OCI-LY7 (cell line): ENCODE measurements at regions not wholly inside any gene's neighbourhood (a gene's known extent, or its start where the extent isn't known, plus 50 kb on each side); places are given as distances from the start of the nearest gene placed in this dataset.

Experiments used
- BruUV-seq: library from RNA; stranded (reverse); fragments of 400-500 nt; replicated peaks from 2 replicates; lab custom pipeline; 2021; lab: Mats Ljungman, UMichigan
- CTCF ChIA-PET: fragments of 300-600 bp; sonication (Branson Sonifier 250); formaldehyde crosslinking; loops from one replicate; lab custom pipeline; 2022; ENCODE audit warnings: antibody characterized with exemption; ENCODE audit not compliant: unreplicated experiment; lab: Charles Lee
- POLR2A ChIA-PET: fragments of 300-600 bp; sonication (Branson Sonifier 250); formaldehyde crosslinking; loops from one replicate; lab custom pipeline; 2022; ENCODE audit warnings: antibody characterized with exemption; lab: Charles Lee
- DNase-seq: peaks from one replicate; pipeline ENCODE4 v3.0.0-alpha.2; 2015; ENCODE audit warnings: low spot score
- H2AFZ ChIP-seq: fragments of 200-600 bp; sonication (generic), shearing (Covaris generic); 2 replicates; pipeline ENCODE4 v1.6.1; 2014; ENCODE audit warnings: mild to moderate bottlenecking, antibody characterized with exemption, low read length, moderate library complexity
- H3K27ac ChIP-seq: fragments of 200-600 bp; sonication (generic); 2 replicates; pipeline ENCODE4 v1.5.1; 2014; ENCODE audit warnings: mixed run types, low read depth, mild to moderate bottlenecking, moderate library complexity, low read length, inconsistent platforms; ENCODE audit not compliant: poor library complexity, severe bottlenecking
- H3K36me3 ChIP-seq: fragments of 200-600 bp; sonication (generic); 2 replicates; pipeline ENCODE4 v1.6.1; 2014; ENCODE audit warnings: mild to moderate bottlenecking, antibody characterized with exemption, low read length, moderate library complexity, mixed read lengths; ENCODE audit not compliant: insufficient read depth
- H3K4me1 ChIP-seq: fragments of 200-600 bp; sonication (generic); 2 replicates; pipeline ENCODE4 v1.5.1; 2014; ENCODE audit warnings: mild to moderate bottlenecking, low read length; ENCODE audit not compliant: insufficient read depth, poor library complexity, severe bottlenecking
- H3K4me2 ChIP-seq: fragments of 200-600 bp; sonication (generic); 2 replicates; pipeline ENCODE4 v1.6.1; 2014; ENCODE audit warnings: mild to moderate bottlenecking, low read length
- H3K4me3 ChIP-seq: fragments of 200-600 bp; sonication (generic); 2 replicates; pipeline ENCODE4 v1.5.1; 2014; ENCODE audit warnings: mild to moderate bottlenecking, low read depth, low read length; ENCODE audit not compliant: poor library complexity, severe bottlenecking
- H3K79me2 ChIP-seq: fragments of 200-600 bp; sonication (generic); 2 replicates; pipeline ENCODE4 v1.6.1; 2016; ENCODE audit warnings: low read depth, mild to moderate bottlenecking, low read length, moderate library complexity, mixed read lengths; ENCODE audit not compliant: insufficient read depth
- H3K9me2 ChIP-seq: fragments of 200-600 bp; sonication (generic); 2 replicates; pipeline ENCODE4 v1.6.1; 2016; ENCODE audit warnings: mild to moderate bottlenecking, low read length, mixed read lengths; ENCODE audit not compliant: insufficient read depth
- H3K9me3 ChIP-seq: fragments of 200-600 bp; sonication (generic); 2 replicates; pipeline ENCODE4 v1.6.1; 2014; ENCODE audit warnings: mild to moderate bottlenecking, mixed run types, low read length, mixed read lengths
- H4K20me1 ChIP-seq: fragments of 200-600 bp; sonication (generic); 2 replicates; pipeline ENCODE4 v1.6.1; 2014; ENCODE audit warnings: mild to moderate bottlenecking, antibody characterized with exemption, low read length, moderate library complexity, mixed read lengths; ENCODE audit not compliant: insufficient read depth
- EZH2phosphoT487 ChIP-seq: fragments of 200-600 bp; sonication (generic); IDR thresholded peaks from 2 replicates; pipeline ENCODE4 v1.6.1; 2018; ENCODE audit warnings: low read depth, borderline replicate concordance, mild to moderate bottlenecking, mixed run types, antibody characterized with exemption, low read length, moderate library complexity, mixed read lengths
- intact Hi-C: fragments of 100-400 bp; cut with micrococcal nuclease; formaldehyde crosslinking; loops from one replicate; pipeline ENCODE4 v1.10.0; 2022; ENCODE audit not compliant: unreplicated experiment
- TF ChIP-seq, protein P1 (sequence below): fragments of 200-600 bp; sonication (generic); conservative IDR thresholded peaks from 2 replicates; pipeline ENCODE4 v1.5.1; 2014; ENCODE audit warnings: mild to moderate bottlenecking, antibody characterized with exemption, low read length, moderate library complexity, mixed read lengths

DNA sequence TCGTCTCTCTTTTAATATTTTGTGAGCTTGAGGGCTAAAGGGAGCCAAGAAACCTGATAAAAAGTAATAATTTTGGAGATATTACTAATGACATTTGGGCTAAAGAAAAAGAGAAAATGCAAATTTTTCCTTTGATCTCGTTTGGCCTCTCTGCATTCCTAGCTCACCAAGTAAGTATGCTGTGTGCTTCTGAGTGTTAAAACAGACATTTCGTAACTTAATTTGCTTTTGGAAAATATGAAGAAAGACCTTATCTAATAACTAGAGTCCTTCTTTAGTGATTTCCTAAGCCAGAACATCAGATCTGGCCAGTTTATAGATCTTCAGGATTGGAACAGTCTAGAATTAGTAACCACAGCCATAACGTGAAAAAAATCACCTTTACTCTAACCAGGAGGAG, 872.9 kb upstream of the SLC35B3 start:
- Histone ChIP-seq H2AFZ (no peak overlapping the region), H3K4me3 (no peak overlapping the region), H3K4me2 (no peak overlapping the region), H3K9me3 (no peaks in the 10 kb centered on the region), H3K36me3 (no peaks in the 10 kb centered on the region), H3K9me2 (no peaks in the 10 kb centered on the region), H3K79me2 (no peaks in the 10 kb centered on the region), H3K27ac (no peak overlapping the region), H3K4me1 (no peaks in the 10 kb centered on the region), H4K20me1 (no peaks in the 10 kb centered on the region)
- no peak for DNase-seq
- CTCF ChIA-PET = no interaction called here
- POLR2A ChIA-PET = no interaction called here
- no peak for TF ChIP-seq EZH2phosphoT487
- TF ChIP-seq, protein P1, sequence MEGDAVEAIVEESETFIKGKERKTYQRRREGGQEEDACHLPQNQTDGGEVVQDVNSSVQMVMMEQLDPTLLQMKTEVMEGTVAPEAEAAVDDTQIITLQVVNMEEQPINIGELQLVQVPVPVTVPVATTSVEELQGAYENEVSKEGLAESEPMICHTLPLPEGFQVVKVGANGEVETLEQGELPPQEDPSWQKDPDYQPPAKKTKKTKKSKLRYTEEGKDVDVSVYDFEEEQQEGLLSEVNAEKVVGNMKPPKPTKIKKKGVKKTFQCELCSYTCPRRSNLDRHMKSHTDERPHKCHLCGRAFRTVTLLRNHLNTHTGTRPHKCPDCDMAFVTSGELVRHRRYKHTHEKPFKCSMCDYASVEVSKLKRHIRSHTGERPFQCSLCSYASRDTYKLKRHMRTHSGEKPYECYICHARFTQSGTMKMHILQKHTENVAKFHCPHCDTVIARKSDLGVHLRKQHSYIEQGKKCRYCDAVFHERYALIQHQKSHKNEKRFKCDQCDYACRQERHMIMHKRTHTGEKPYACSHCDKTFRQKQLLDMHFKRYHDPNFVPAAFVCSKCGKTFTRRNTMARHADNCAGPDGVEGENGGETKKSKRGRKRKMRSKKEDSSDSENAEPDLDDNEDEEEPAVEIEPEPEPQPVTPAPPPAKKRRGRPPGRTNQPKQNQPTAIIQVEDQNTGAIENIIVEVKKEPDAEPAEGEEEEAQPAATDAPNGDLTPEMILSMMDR = no peak
- intact Hi-C loops = no loop called here
- no TSS peak for BruUV-seq

DNA sequence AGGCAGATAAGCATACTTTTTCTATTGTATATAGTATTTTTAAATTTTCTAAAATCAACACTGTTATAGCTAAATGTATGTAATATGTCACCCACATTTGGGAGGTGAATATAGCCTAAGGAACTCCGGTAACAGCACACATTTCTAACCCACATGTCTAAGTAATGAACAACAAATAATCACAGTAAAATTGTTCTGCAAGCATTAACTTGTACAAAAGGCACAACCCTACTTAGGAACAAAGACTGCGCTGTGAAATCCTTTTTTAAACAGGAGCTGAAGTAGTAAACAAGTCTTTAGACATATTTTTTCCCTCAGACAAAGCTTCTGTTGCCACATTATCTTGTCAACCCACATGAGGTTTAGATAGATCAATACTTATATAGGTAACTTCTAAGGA, 872.4 kb upstream of the SLC35B3 start:
- Histone ChIP-seq H2AFZ (no peak overlapping the region), H4K20me1 (no peaks in the 10 kb centered on the region), H3K4me3 (no peak overlapping the region), H3K9me3 (no peaks in the 10 kb centered on the region), H3K9me2 (no peaks in the 10 kb centered on the region), H3K4me1 (no peaks in the 10 kb centered on the region), H3K36me3 (no peaks in the 10 kb centered on the region), H3K27ac (no peak overlapping the region), H3K4me2 (no peak overlapping the region), H3K79me2 (no peaks in the 10 kb centered on the region)
- ChIA-PET POLR2A (no interaction called here), CTCF (no interaction called here)
- no peak for DNase-seq
- BruUV-seq = no TSS peak
- TF ChIP-seq, protein P1 = no peak
- TF ChIP-seq EZH2phosphoT487 = no peak
- intact Hi-C loops = no loop called here

DNA sequence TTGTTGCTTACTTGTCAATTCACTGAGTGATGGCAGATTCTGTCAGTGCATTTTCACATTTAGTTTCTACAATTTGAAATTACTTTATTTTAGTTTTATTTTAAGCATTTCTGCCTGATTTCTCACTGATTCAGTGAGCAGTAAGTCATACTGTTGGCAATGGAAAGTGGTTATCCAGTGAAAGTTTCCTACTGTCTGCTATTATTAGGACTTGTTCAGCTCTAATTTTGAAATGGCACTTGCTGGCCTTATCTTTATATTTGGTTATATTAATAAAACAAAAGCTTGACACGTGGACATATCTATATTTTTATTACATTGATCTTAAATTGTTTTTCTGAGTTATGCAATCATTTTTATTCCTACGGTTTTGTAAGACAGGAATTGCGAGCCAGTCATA, 871.8 kb upstream of the SLC35B3 start:
- intact Hi-C loops = no loop called here
- BruUV-seq = no TSS peak

More for the DNA sequence above, 871.8 kb upstream of the SLC35B3 start:
- POLR2A ChIA-PET = no interaction called here
- no peaks in the 10 kb centered on the region for H3K4me1 ChIP-seq
- H3K9me2 ChIP-seq = no peaks in the 10 kb centered on the region
- H3K4me3 ChIP-seq = no peak overlapping the region
- TF ChIP-seq, protein P1 = no peak
- no peak for TF ChIP-seq EZH2phosphoT487
- H3K36me3 ChIP-seq = no peaks in the 10 kb centered on the region
- CTCF ChIA-PET = no interaction called here
- H2AFZ ChIP-seq = no peak overlapping the region
- H3K9me3 ChIP-seq = no peaks in the 10 kb centered on the region
- DNase-seq = no peak
- H3K79me2 ChIP-seq = no peaks in the 10 kb centered on the region
- no peak overlapping the region for H3K4me2 ChIP-seq
- H4K20me1 ChIP-seq = no peaks in the 10 kb centered on the region
- H3K27ac ChIP-seq = no peak overlapping the region
